NCI-H1105 treated with DMSO at 0.1 percent for 48 hours (cell line): ENCODE measurements at regions not wholly inside any gene's neighbourhood (a gene's known extent, or its start where the extent isn't known, plus 50 kb on each side); places are given as distances from the start of the nearest gene placed in this dataset.

Experiments
- DNase-seq: peaks from one replicate; lab custom pipeline; 2025; lab: John Stamatoyannopoulos, UW

- DNase-seq: no peak
Observed at GRCh38 chr20:17109307-17109706, 117.5 kb upstream of the PCSK2 start.

GRCh38 chr20:17128206-17128605, 98.6 kb upstream of the PCSK2 start:
- DNase-seq: no peak

- no peak for DNase-seq
Observed at GRCh38 chr20:17129089-17129488, 97.8 kb upstream of the PCSK2 start.

- DNase-seq: no peak
Observed at GRCh38 chr20:17137692-17138091, 89.1 kb upstream of the PCSK2 start.

GRCh38 chr20:17138237-17138636, 88.6 kb upstream of the PCSK2 start:
- no peak for DNase-seq

GRCh38 chr20:17140894-17141293, 85.9 kb upstream of the PCSK2 start:
- no peak for DNase-seq

GRCh38 chr20:17141568-17141967, 85.3 kb upstream of the PCSK2 start:
- DNase-seq: no peak

- no peak for DNase-seq
Observed at GRCh38 chr20:17142666-17143065, 84.2 kb upstream of the PCSK2 start.

DNA sequence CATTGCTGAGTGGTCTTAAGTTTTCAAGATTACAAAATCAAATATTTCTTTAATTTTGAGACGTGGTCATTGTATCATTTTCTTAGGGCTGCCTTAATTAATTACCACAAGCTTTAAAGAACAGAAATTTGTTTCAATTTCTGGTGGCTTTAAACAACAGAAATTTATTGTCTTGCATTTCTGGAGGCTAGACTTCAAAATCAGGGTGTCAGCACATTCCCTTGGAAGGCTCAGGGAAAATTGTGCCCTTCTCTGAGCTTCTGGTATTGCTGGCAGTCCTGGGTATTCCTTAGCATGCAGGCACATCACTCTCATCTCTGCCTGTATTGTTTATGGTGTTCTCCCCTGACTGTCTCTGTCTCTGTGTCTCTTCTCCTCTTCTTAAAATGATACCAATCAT, 76.0 kb upstream of the PCSK2 start:
- DNase-seq: no peak

DNA sequence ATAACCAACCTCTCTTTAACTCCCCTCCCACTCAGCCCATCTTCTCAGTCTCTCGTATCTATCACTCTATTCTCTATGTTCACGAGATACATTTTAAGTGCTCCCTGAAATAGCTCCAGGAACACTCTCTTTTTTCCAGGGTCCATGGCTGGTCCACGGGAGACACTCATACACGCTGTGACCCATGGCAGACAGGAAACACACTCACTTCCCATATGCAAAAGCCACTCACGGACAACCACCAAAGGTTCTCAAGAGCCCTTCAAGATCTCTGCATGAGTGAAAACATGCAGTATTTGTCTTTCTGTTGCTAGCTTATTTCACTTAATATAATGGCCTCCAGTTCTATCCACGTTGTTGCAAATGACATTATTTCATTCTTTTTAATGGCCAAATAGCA, 71.4 kb upstream of the PCSK2 start:
- DNase-seq: no peak

DNA sequence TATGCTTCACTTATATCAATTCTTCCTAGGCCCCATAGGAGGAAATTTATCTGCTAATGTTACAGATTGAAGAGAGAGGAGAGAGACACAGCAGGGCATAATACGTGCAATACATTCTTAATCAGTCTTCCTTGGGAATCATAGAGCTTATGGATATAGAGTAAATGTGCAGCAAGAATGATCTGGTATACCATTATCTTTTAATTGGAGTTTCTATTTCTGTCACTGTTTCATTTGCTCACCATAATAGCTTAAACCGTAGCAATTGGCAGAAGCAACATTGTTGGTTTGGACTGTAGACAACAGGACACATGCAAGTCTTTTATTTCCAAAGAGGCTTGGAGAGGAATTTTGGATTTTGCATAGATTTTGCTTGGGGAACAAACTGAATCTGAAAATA, 68.1 kb upstream of the PCSK2 start:
- no peak for DNase-seq

DNA sequence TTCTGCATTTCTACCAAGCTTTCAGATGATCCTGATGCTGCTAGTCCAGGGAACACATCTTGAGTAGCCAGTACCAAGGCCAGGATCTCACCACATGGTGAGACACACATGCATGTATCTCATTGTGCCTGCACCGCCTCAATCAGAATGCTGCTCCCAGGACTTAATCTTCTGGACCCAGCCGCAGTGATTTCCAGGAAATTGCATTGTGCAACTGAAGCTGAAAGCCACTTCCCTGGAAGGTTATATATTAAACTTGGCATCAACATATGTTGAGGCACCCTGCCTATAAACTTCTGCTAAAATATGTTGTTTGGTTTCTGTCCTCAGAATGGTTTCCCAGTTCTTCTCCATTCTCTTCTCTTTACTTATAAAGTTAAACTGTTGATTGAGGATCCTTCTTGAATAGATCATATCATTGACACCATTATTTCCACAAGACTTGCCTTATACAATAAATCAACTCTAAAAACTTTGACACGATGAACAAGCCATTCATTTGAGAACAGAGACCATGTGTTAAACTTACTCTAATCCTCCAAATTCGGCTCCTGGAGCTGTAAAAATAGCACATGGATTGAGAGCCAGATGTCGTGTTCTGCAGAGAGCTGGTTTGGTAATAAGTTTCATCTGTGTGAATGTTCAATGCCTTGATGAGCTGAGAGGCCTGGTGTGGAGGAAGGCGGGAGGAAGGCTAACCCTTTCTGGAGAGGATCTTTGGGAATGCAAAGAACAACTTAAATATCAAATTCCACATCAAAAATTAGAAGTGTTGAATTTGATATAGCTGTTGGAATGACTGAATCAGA, 65.0 kb upstream of the PCSK2 start:
- DNase-seq: no peak

- DNase-seq: no peak
Observed at GRCh38 chr20:17168026-17168612, 58.7 kb upstream of the PCSK2 start.

DNA sequence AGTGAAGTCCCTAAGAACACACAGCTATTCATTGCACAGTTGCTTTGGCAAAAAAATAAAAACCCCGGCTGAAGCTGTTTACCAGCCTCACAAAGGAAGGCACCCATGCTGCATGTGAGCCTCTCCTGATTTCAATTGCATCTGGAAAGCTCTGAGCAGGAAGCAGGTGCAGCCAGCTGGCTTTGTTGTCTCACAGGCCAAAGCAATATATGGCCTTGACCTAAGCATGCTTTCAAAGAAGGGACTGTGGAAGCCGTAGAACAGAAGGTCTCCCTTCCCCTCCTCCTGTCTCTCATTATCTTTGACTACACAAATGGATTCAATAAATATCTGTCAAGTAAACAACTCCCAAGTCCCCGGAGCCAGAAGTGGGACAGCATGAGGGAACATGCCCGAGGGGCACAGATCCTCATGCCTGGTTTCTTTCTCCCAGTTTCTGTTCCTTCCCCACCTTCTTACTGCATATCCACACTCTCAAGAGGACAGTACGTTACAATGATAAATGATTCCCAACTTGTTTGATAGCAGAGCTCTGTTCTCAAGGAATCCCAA, 57.2 kb upstream of the PCSK2 start:
- DNase-seq: peak; percentile 89

GRCh38 chr20:17171746-17172280, 55.0 kb upstream of the PCSK2 start:
- peak; percentile 24 for DNase-seq

GRCh38 chr20:17172836-17173516, 53.9 kb upstream of the PCSK2 start:
- no peak for DNase-seq
